Tibial nerve (tissue), 4 donors: ENCODE measurements at regions not wholly inside any gene's neighbourhood (a gene's known extent, or its start where the extent isn't known, plus 50 kb on each side); places are given as distances from the start of the nearest gene placed in this dataset.

Experiments
- EP300 ChIP-seq, 2 donors: sonication (generic); formaldehyde crosslinking; IDR thresholded peaks; one replicate each; pipeline ENCODE4 v1.6.1; 2017; ENCODE audit warnings: antibody characterized with exemption in 2 of 2, mild to moderate bottlenecking in 1 of 2
- TF ChIP-seq, protein P1 (sequence below), 5 experiments: fragments of 200-600 bp in 3 of 5; fragments of 450-650 bp in 2 of 5; sonication (generic) in 3 of 5; IDR thresholded peaks; one replicate each; pipeline ENCODE4 v1.5.1; 2016 to 2019; ENCODE audit warnings: antibody characterized with exemption in 5 of 5, mild to moderate bottlenecking in 3 of 5, moderate library complexity in 2 of 5

DNA sequence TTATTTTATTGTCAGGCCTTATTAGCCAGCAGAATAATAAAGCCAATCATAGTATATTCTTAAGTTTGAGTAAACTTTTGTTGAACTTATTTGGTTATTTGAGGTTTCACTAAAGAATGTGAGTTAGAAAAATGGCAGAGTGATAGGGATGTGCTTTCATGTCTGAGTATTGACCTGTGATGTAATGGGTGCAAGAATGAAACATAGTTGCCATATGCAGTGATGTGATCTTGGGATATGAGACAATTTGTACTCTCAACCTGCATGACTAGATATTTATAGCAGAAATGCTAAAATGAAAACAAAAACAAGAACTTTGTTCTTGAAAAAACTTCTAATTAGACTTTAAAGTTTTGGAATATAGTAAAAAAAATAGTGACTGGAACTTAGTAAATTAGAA lies 97.9 kb downstream of the DISP1 start:
- TF ChIP-seq, protein P1, sequence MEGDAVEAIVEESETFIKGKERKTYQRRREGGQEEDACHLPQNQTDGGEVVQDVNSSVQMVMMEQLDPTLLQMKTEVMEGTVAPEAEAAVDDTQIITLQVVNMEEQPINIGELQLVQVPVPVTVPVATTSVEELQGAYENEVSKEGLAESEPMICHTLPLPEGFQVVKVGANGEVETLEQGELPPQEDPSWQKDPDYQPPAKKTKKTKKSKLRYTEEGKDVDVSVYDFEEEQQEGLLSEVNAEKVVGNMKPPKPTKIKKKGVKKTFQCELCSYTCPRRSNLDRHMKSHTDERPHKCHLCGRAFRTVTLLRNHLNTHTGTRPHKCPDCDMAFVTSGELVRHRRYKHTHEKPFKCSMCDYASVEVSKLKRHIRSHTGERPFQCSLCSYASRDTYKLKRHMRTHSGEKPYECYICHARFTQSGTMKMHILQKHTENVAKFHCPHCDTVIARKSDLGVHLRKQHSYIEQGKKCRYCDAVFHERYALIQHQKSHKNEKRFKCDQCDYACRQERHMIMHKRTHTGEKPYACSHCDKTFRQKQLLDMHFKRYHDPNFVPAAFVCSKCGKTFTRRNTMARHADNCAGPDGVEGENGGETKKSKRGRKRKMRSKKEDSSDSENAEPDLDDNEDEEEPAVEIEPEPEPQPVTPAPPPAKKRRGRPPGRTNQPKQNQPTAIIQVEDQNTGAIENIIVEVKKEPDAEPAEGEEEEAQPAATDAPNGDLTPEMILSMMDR (IDR thresholded peaks at IDR 0.05), result no peak
- TF ChIP-seq EP300 (IDR thresholded peaks at IDR 0.05), result no peak
